Effector CD4-positive, alpha-beta T cell (primary cell): ENCODE measurements at regions not wholly inside any gene's neighbourhood (a gene's known extent, or its start where the extent isn't known, plus 50 kb on each side); places are given as distances from the start of the nearest gene placed in this dataset.
"Not testable (repeated sequence)": the region's sequence is repeated elsewhere in the genome, so short reads cannot be mapped to it uniquely, and the experiment has no call there.

Experiments used
- DNase-seq: peaks from one replicate; pipeline ENCODE4 v3.0.0-alpha.2; 2020

- no peak for DNase-seq
These were observed 313.4 kb upstream of the ID2 start for GRCh38 chr2:8368463-8368862.

GRCh38 chr2:8369522-8369921 lies 312.3 kb upstream of the ID2 start:
- no peak for DNase-seq

- no peak for DNase-seq
These were observed 311.5 kb upstream of the ID2 start for GRCh38 chr2:8370258-8370802.

GRCh38 chr2:8371653-8372052 lies 310.2 kb upstream of the ID2 start:
- DNase-seq, result no peak

- no peak for DNase-seq
These were observed 307.1 kb upstream of the ID2 start for GRCh38 chr2:8374782-8375181.

GRCh38 chr2:8376603-8377410 lies 305.0 kb upstream of the ID2 start:
- no peak for DNase-seq

GRCh38 chr2:8378016-8378810 lies 303.6 kb upstream of the ID2 start:
- no peak for DNase-seq

GRCh38 chr2:8379128-8379527 lies 302.7 kb upstream of the ID2 start:
- no peak for DNase-seq

GRCh38 chr2:8379549-8379948 lies 302.3 kb upstream of the ID2 start:
- DNase-seq, result no peak

GRCh38 chr2:8380026-8380425 lies 301.8 kb upstream of the ID2 start:
- DNase-seq, result no peak

- no peak for DNase-seq
These were observed 301.3 kb upstream of the ID2 start for GRCh38 chr2:8380566-8380965.

- no peak for DNase-seq
These were observed 299.4 kb upstream of the ID2 start for GRCh38 chr2:8382485-8382884.

GRCh38 chr2:8386748-8387147 lies 295.1 kb upstream of the ID2 start:
- not testable (repeated sequence) for DNase-seq

- DNase-seq, result no peak
These were observed 293.1 kb upstream of the ID2 start for GRCh38 chr2:8388781-8389180.

- DNase-seq, result no peak
These were observed 292.3 kb upstream of the ID2 start for GRCh38 chr2:8389431-8390108.

- no peak for DNase-seq
These were observed 290.7 kb upstream of the ID2 start for GRCh38 chr2:8391126-8391525.

GRCh38 chr2:8391584-8391983 lies 290.3 kb upstream of the ID2 start:
- no peak for DNase-seq

- DNase-seq, result no peak
These were observed 289.6 kb upstream of the ID2 start for GRCh38 chr2:8392098-8392866.

- DNase-seq, result no peak
These were observed 288.4 kb upstream of the ID2 start for GRCh38 chr2:8393506-8393905.

- no peak for DNase-seq
These were observed 287.7 kb upstream of the ID2 start for GRCh38 chr2:8394131-8394530.

GRCh38 chr2:8394569-8395359 lies 287.1 kb upstream of the ID2 start:
- no peak for DNase-seq

GRCh38 chr2:8395718-8396117 lies 286.1 kb upstream of the ID2 start:
- DNase-seq, result no peak
